K562 (cell line): ENCODE measurements at regions not wholly inside any gene's neighbourhood (a gene's known extent, or its start where the extent isn't known, plus 50 kb on each side); places are given as distances from the start of the nearest gene placed in this dataset.

Experiments
- ATAC-seq: fragments of 200-7000 bp; cut with Tn5 transposase; 3 replicates; pipeline ENCODE4 v1.9.1; 2020; ENCODE audit warnings: moderate library complexity
- BruUV-seq: library from RNA; stranded (reverse); fragments of 400-500 nt; replicated peaks from 2 replicates; lab custom pipeline; 2021; lab: Mats Ljungman, UMichigan
- CTCF ChIA-PET: fragments of 300-600 bp; formaldehyde crosslinking; extraction: SDS; loops from one replicate; lab custom pipeline; 2021; ENCODE audit warnings: low intra/inter-chr PET ratio; lab: Yijun Ruan, JAX
- POLR2A ChIA-PET: fragments of 300-600, 350-650 bp; sonication (Branson Sonifier 250); formaldehyde crosslinking; extraction: SDS; loops from one replicate; lab custom pipeline; 2021; ENCODE audit warnings: antibody characterized with exemption, inconsistent platforms; lab: Yijun Ruan, JAX
- DNase-seq, 4 experiments: peaks; one replicate each; pipeline versions ENCODE4 v3.0.0 to v3.0.0-alpha.2; 2011 to 2018; ENCODE audit warnings: low spot score in 3 of 4, mixed read lengths in 3 of 4; ENCODE audit errors: extremely low read depth in 1 of 4
- FAIRE-seq: peaks from 2 replicates; lab custom pipeline; 2011; peaks lifted over from hg19 to GRCh38; lab: Jason Lieb, UNC
- H2AFZ ChIP-seq: 2 replicates; pipeline ENCODE4 v1.6.0; 2011; ENCODE audit warnings: low read depth, low read length, control low read depth, inconsistent platforms
- H3K27ac ChIP-seq: fragments of 200-600 bp; 3 replicates; pipeline ENCODE4 v1.8.0; 2011; ENCODE audit warnings: low read depth, mild to moderate bottlenecking, control low read depth, inconsistent platforms, low read length, moderate library complexity, mixed read lengths; ENCODE audit errors: extremely low read depth
- H3K27me3 ChIP-seq, 2 experiments: fragments of 300-600 bp in 1 of 2; 2 replicates in 1 of 2; 3 replicates in 1 of 2; pipeline versions ENCODE4 v1.6.0 to v1.8.0; 2011; ENCODE audit warnings: inconsistent platforms in 2 of 2, low read length in 2 of 2, mild to moderate bottlenecking in 1 of 2, mixed read lengths in 1 of 2, moderate library complexity in 1 of 2; ENCODE audit not compliant: control insufficient read depth in 2 of 2, insufficient read depth in 2 of 2
- H3K36me3 ChIP-seq: fragments of 300-600 bp; 3 replicates; pipeline ENCODE4 v1.8.0; 2011; ENCODE audit warnings: mild to moderate bottlenecking, low read length, inconsistent platforms; ENCODE audit not compliant: control insufficient read depth, insufficient read depth
- H3K4me1 ChIP-seq, 2 experiments: fragments of 200-600 bp in 1 of 2; replicated peaks in 1 of 2; 2 replicates in 1 of 2; 3 replicates in 1 of 2; pipeline versions ENCODE4 v1.5.1 to v1.8.0; 2011; ENCODE audit warnings: inconsistent platforms in 2 of 2, low read length in 2 of 2, mild to moderate bottlenecking in 1 of 2, mixed read lengths in 1 of 2, moderate library complexity in 1 of 2; ENCODE audit not compliant: control insufficient read depth in 2 of 2, insufficient read depth in 2 of 2
- H3K4me2 ChIP-seq: 2 replicates; pipeline ENCODE4 v1.6.1; 2011; ENCODE audit warnings: low read length, control low read depth, inconsistent platforms, mixed read lengths; ENCODE audit not compliant: insufficient read depth
- H3K4me3 ChIP-seq: fragments of 200-600 bp; sonication (generic), shearing (Covaris generic); 2 replicates; pipeline ENCODE4 v1.5.1; 2016; ENCODE audit warnings: control low read depth, inconsistent platforms
- H3K79me2 ChIP-seq: fragments of 200-600 bp; 3 replicates; pipeline ENCODE4 v1.8.0; 2011; ENCODE audit warnings: low read length, inconsistent platforms; ENCODE audit not compliant: control insufficient read depth, insufficient read depth
- H3K9ac ChIP-seq, 2 experiments: 2 replicates each; pipeline versions ENCODE4 v1.6.0 to v1.6.1; 2011; ENCODE audit warnings: low read depth in 2 of 2, low read length in 2 of 2, control low read depth in 1 of 2, inconsistent platforms in 1 of 2, mild to moderate bottlenecking in 1 of 2, mixed read lengths in 1 of 2; ENCODE audit not compliant: insufficient read depth in 1 of 2
- H3K9me1 ChIP-seq: one replicate; pipeline ENCODE4 v1.6.0; 2011; ENCODE audit warnings: inconsistent platforms, mild to moderate bottlenecking, low read length, moderate library complexity; ENCODE audit not compliant: control insufficient read depth, insufficient read depth
- H3K9me3 ChIP-seq: replicated peaks from 2 replicates; pipeline ENCODE4 v1.5.1; 2011; ENCODE audit warnings: low read depth, low read length, inconsistent platforms; ENCODE audit not compliant: control insufficient read depth, insufficient read depth
- H4K20me1 ChIP-seq: replicated peaks from 2 replicates; pipeline ENCODE4 v1.6.1; 2011; ENCODE audit warnings: low read length, inconsistent platforms, mixed read lengths; ENCODE audit not compliant: control insufficient read depth, insufficient read depth
- HMGXB4 ChIP-seq: sonication (generic); formaldehyde crosslinking; IDR thresholded peaks from 2 replicates; pipeline ENCODE4 v1.8.1; 2023; ENCODE audit warnings: mild to moderate bottlenecking, missing genetic modification reagents
- RREB1 ChIP-seq: fragments of 250-450 bp; sonication (Bioruptor Pico); IDR thresholded peaks from 2 replicates; pipeline ENCODE4 v1.4.0; 2020
- ZHX1 ChIP-seq: fragments of 150-350 bp; conservative IDR thresholded peaks from 2 replicates; pipeline ENCODE4 v1.6.1; 2014; ENCODE audit warnings: low read length
- ZNF140 ChIP-seq: fragments of 250-450 bp; sonication (Bioruptor Pico); IDR thresholded peaks from 2 replicates; pipeline ENCODE4 v1.8.0; 2021; ENCODE audit warnings: moderate library complexity, mild to moderate bottlenecking, inconsistent platforms
- WGBS: fragments of 100-300 bp; shearing (Covaris generic); methylation state at CpG from one replicate; pipeline ENCODE4 v1.1.6; 2016; ENCODE audit warnings: low coverage, mixed read lengths; ENCODE audit not compliant: insufficient coverage; ENCODE audit errors: missing lambda C conversion rate; 5-methylcytosine and 5-hydroxymethylcytosine counted together
- in situ Hi-C: fragments of 300-500 bp; cut with MboI; formaldehyde crosslinking; loops from 4 replicates; pipeline ENCODE4 v1.15.0; 2018; ENCODE audit warnings: inconsistent platforms, mixed read lengths
- intact Hi-C: fragments of 100-400 bp; cut with micrococcal nuclease; formaldehyde crosslinking; loops from 2 replicates; pipeline ENCODE4 v1.14.2; 2022

GRCh38 chr14:22190411-22191191 lies 398.4 kb downstream of the DAD1 start:
- no peak for FAIRE-seq
- Histone ChIP-seq H3K4me1 (no peaks in the 10 kb centered on the region), H4K20me1 (no peaks in the 10 kb centered on the region), H3K9me1 (no peaks in the 10 kb centered on the region), H3K27ac (no peak overlapping the region), H3K9me3 (no peaks in the 10 kb centered on the region), H3K4me2 (no peak overlapping the region), H3K9ac (no peak overlapping the region), H3K36me3 (no peaks in the 10 kb centered on the region), H2AFZ (no peak overlapping the region), H3K4me3 (no peak overlapping the region), H3K79me2 (no peaks in the 10 kb centered on the region), H3K27me3 (no peaks in the 10 kb centered on the region)
- intact Hi-C loops, result no loop called here
- no peak for ATAC-seq
- BruUV-seq, result no TSS peak
- no peak for DNase-seq
- CTCF ChIA-PET, result no interaction called here
- WGBS, result 0% methylated on average over 10 of the region's 10 CpGs
- in situ Hi-C loops, result no loop called here
- TF ChIP-seq HMGXB4 (CRISPR knock-in tag) (no peak), ZHX1 (no peak), RREB1 (no peak), ZNF140 (no peak)
- POLR2A ChIA-PET, result no interaction called here
